BE2C (cell line): ENCODE measurements at regions not wholly inside any gene's neighbourhood (a gene's known extent, or its start where the extent isn't known, plus 50 kb on each side); places are given as distances from the start of the nearest gene placed in this dataset.

Source experiments
- DNase-seq: peaks from one replicate; pipeline ENCODE4 v3.0.0-alpha.2; 2020
- H3K27me3 ChIP-seq: fragments of 250-450 bp; sonication (Bioruptor Pico); 2 replicates; pipeline ENCODE4 v1.5.1; 2020; ENCODE audit warnings: mild to moderate bottlenecking
- H3K36me3 ChIP-seq: fragments of 250-450 bp; sonication (Bioruptor Pico); 2 replicates; pipeline ENCODE4 v1.5.1; 2020; ENCODE audit warnings: mild to moderate bottlenecking
- H3K4me1 ChIP-seq: fragments of 250-450 bp; sonication (Bioruptor Pico); 2 replicates; pipeline ENCODE4 v1.5.1; 2020
- H3K4me3 ChIP-seq: 2 replicates; pipeline ENCODE4 v1.5.1; 2011; ENCODE audit warnings: low read depth, low read length
- H3K9me3 ChIP-seq: fragments of 250-450 bp; sonication (Bioruptor Pico); 2 replicates; pipeline ENCODE4 v1.5.1; 2020
- CTCF ChIP-seq: IDR thresholded peaks from 2 replicates; pipeline ENCODE4 v1.5.1; 2012; ENCODE audit warnings: mild to moderate bottlenecking, low read depth, low read length

GRCh38 chr2:180742801-180743200 lies 237.6 kb upstream of the UBE2E3 start:
- Histone ChIP-seq H3K4me1 (no peaks in the 10 kb centered on the region), H3K27me3 (no peaks in the 10 kb centered on the region), H3K4me3 (no peak overlapping the region), H3K9me3 (no peaks in the 10 kb centered on the region), H3K36me3 (no peaks in the 10 kb centered on the region)
- TF ChIP-seq CTCF, result no peak
- DNase-seq, result no peak

- no peaks in the 10 kb centered on the region for H3K27me3 ChIP-seq
- H3K4me1 ChIP-seq, result no peaks in the 10 kb centered on the region
- H3K4me3 ChIP-seq, result no peak overlapping the region
- H3K9me3 ChIP-seq, result no peaks in the 10 kb centered on the region
- no peak for DNase-seq
- no peak for TF ChIP-seq CTCF
- H3K36me3 ChIP-seq, result no peaks in the 10 kb centered on the region
Observed at GRCh38 chr2:180739070-180739469, 241.3 kb upstream of the UBE2E3 start.

GRCh38 chr2:180735799-180736198 lies 244.6 kb upstream of the UBE2E3 start:
- Histone ChIP-seq H3K27me3 (no peaks in the 10 kb centered on the region), H3K36me3 (no peaks in the 10 kb centered on the region), H3K4me1 (no peaks in the 10 kb centered on the region), H3K9me3 (no peaks in the 10 kb centered on the region), H3K4me3 (no peak overlapping the region)
- no peak for TF ChIP-seq CTCF
- no peak for DNase-seq

GRCh38 chr2:180734382-180734781 lies 246.0 kb upstream of the UBE2E3 start:
- Histone ChIP-seq H3K36me3 (no peaks in the 10 kb centered on the region), H3K9me3 (no peaks in the 10 kb centered on the region), H3K27me3 (no peaks in the 10 kb centered on the region), H3K4me1 (no peaks in the 10 kb centered on the region), H3K4me3 (no peak overlapping the region)
- DNase-seq, result no peak
- TF ChIP-seq CTCF, result no peak

GRCh38 chr2:180733330-180733729 lies 247.1 kb upstream of the UBE2E3 start:
- Histone ChIP-seq H3K4me1 (no peaks in the 10 kb centered on the region), H3K9me3 (no peaks in the 10 kb centered on the region), H3K27me3 (no peaks in the 10 kb centered on the region), H3K4me3 (no peak overlapping the region), H3K36me3 (no peaks in the 10 kb centered on the region)
- TF ChIP-seq CTCF, result no peak
- DNase-seq, result no peak

- H3K4me3 ChIP-seq, result no peak overlapping the region
Observed at GRCh38 chr2:180732337-180732736, 248.1 kb upstream of the UBE2E3 start.

More at GRCh38 chr2:180732337-180732736, 248.1 kb upstream of the UBE2E3 start:
- Histone ChIP-seq H3K36me3 (no peaks in the 10 kb centered on the region), H3K27me3 (no peaks in the 10 kb centered on the region), H3K9me3 (no peaks in the 10 kb centered on the region), H3K4me1 (no peaks in the 10 kb centered on the region)
- no peak for DNase-seq
- no peak for TF ChIP-seq CTCF
